Prostate gland (tissue), 2 donors: ENCODE measurements at regions not wholly inside any gene's neighbourhood (a gene's known extent, or its start where the extent isn't known, plus 50 kb on each side); places are given as distances from the start of the nearest gene placed in this dataset.

Experiments used
- DNase-seq: peaks from one replicate; pipeline ENCODE4 v3.0.0-alpha.2; 2019; ENCODE audit warnings: low spot score
- H3K27ac ChIP-seq, 2 donors: fragments of 200-600 bp; sonication (generic); 2 replicates each; pipeline ENCODE4 v1.5.1; 2017 to 2019
- H3K27me3 ChIP-seq: fragments of 200-600 bp; sonication (generic); replicated peaks from 2 replicates; pipeline ENCODE4 v1.5.1; 2019; ENCODE audit not compliant: insufficient read depth
- H3K36me3 ChIP-seq, 2 donors: fragments of 200-600 bp; sonication (generic); 1 replicate in 1 of 2; 2 replicates in 1 of 2; pipeline versions ENCODE4 v1.5.1 to v1.8.1; 2017 to 2019
- H3K4me1 ChIP-seq: fragments of 200-600 bp; sonication (generic); replicated peaks from 2 replicates; pipeline ENCODE4 v1.5.1; 2019
- H3K4me3 ChIP-seq, 2 donors: fragments of 200-600 bp; sonication (generic); 2 replicates each; pipeline ENCODE4 v1.5.1; 2017 to 2019
- H3K9me3 ChIP-seq: fragments of 200-600 bp; sonication (generic); 2 replicates; pipeline ENCODE4 v1.5.1; 2017
- POLR2A ChIP-seq: fragments of 450-650 bp; IDR thresholded peaks from one replicate; pipeline ENCODE4 v1.6.1; 2016; ENCODE audit warnings: antibody characterized with exemption, mild to moderate bottlenecking
- POLR2AphosphoS5 ChIP-seq: sonication (generic); formaldehyde crosslinking; IDR thresholded peaks from one replicate; pipeline ENCODE4 v1.6.1; 2017; ENCODE audit warnings: antibody characterized with exemption
- WGBS: methylation state at CpG from one replicate; pipeline ENCODE4 v1.1.5; 2018; 5-methylcytosine and 5-hydroxymethylcytosine counted together
- intact Hi-C: fragments of 100-400 bp; cut with DNase I; formaldehyde crosslinking; loops from one replicate; pipeline ENCODE4 v1.14.2; 2022
- TF ChIP-seq, protein P1 (sequence below), 4 experiments: fragments of 200-600 bp in 2 of 4; fragments of 450-650 bp in 2 of 4; sonication (generic) in 2 of 4; IDR thresholded peaks; 1 replicate in 3 of 4; 2 replicates in 1 of 4; pipeline ENCODE4 v1.5.1; 2016 to 2019; ENCODE audit warnings: antibody characterized with exemption in 4 of 4, mild to moderate bottlenecking in 2 of 4, moderate library complexity in 2 of 4

DNA sequence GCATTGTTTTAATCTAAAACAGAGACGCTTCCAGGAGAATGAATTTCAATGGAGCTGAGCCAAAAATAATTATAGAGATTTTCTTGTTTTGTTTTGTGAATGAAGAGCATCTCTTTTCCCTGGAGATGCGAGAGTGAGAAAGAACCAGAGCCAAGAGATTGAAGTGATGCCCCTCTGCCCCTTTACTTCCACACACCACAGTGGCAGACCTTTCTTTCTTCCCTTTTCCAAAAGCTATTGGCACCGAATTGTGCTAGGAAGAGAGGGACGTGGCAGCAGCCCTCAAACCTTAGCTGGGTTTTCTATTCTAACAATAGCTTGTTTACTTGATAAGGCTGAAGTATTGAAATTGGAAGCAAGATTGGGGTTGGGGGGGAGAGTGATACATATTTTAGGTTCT is 133.0 kb upstream of the TMEM161B start:
- WGBS, result 53% methylated on average over 4 of the region's 4 CpGs
- H3K27ac ChIP-seq, result no peak overlapping the region

DNA sequence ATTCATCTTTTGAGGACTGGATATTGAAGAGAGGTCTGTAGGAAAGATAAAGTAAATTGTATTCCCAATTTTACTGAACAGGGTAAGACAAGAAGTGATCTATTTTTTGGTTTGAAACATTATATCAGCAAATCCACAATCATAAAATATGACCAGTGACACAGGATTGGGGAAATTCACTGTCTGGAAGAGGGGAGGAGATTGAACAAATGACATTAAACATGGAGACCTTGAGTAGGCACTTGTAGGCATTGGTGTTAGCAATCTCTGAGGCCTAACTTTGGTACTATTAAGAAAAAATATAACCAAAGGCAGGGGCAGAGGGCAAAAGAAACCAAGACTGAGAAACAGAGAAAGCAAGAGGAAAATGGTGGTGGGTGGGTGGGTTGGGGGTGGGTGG is 132.6 kb upstream of the TMEM161B start:
- intact Hi-C loops, result no loop called here
- Histone ChIP-seq H3K27ac (no peak overlapping the region), H3K4me1 (no peaks in the 10 kb centered on the region), H3K4me3 (no peak overlapping the region), H3K27me3 (no peaks in the 10 kb centered on the region), H3K36me3 (no peaks in the 10 kb centered on the region), H3K9me3 (no peaks in the 10 kb centered on the region)
- TF ChIP-seq POLR2A (no peak), POLR2AphosphoS5 (no peak)
- TF ChIP-seq, protein P1, sequence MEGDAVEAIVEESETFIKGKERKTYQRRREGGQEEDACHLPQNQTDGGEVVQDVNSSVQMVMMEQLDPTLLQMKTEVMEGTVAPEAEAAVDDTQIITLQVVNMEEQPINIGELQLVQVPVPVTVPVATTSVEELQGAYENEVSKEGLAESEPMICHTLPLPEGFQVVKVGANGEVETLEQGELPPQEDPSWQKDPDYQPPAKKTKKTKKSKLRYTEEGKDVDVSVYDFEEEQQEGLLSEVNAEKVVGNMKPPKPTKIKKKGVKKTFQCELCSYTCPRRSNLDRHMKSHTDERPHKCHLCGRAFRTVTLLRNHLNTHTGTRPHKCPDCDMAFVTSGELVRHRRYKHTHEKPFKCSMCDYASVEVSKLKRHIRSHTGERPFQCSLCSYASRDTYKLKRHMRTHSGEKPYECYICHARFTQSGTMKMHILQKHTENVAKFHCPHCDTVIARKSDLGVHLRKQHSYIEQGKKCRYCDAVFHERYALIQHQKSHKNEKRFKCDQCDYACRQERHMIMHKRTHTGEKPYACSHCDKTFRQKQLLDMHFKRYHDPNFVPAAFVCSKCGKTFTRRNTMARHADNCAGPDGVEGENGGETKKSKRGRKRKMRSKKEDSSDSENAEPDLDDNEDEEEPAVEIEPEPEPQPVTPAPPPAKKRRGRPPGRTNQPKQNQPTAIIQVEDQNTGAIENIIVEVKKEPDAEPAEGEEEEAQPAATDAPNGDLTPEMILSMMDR (IDR thresholded peaks at IDR 0.05), result no peak
- no peak for DNase-seq

More for the DNA sequence above, 133.0 kb upstream of the TMEM161B start:
- H3K27me3 ChIP-seq, result no peaks in the 10 kb centered on the region
- H3K9me3 ChIP-seq, result no peaks in the 10 kb centered on the region
- intact Hi-C loops, result no loop called here
- no peak for DNase-seq
- no peak overlapping the region for H3K4me3 ChIP-seq
- H3K4me1 ChIP-seq, result no peaks in the 10 kb centered on the region
- no peaks in the 10 kb centered on the region for H3K36me3 ChIP-seq
- no peak for TF ChIP-seq POLR2AphosphoS5
- TF ChIP-seq, protein P1 (IDR thresholded peaks at IDR 0.05), result no peak
- no peak for TF ChIP-seq POLR2A

DNA sequence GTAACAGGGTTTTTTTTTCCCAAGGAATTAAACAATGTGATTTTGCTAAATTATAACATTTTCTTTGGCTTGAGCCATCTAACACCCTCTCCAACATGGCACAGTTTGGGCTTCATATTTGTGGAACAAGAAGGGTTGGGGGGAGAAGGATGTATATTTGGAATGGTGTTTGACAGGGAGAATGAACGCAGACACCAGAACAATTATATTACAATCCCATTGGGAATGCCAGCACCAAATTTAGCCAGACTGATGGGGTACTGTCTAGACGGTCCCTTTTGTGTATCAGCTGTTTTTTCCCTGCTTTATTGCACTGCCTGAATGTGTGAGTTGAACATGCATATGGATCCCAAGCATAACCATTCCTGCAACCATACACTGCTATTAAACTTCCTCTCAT is 130.9 kb upstream of the TMEM161B start:
- Histone ChIP-seq H3K4me3 (no peak overlapping the region), H3K27ac (no peak overlapping the region), H3K36me3 (no peaks in the 10 kb centered on the region), H3K9me3 (no peaks in the 10 kb centered on the region), H3K4me1 (no peaks in the 10 kb centered on the region), H3K27me3 (no peaks in the 10 kb centered on the region)
- no peak for DNase-seq
- TF ChIP-seq POLR2A (no peak), POLR2AphosphoS5 (no peak)
- TF ChIP-seq, protein P1 (IDR thresholded peaks at IDR 0.05), result no peak
- intact Hi-C loops, result no loop called here
- 84% methylated on average over 2 of the region's 2 CpGs for WGBS

DNA sequence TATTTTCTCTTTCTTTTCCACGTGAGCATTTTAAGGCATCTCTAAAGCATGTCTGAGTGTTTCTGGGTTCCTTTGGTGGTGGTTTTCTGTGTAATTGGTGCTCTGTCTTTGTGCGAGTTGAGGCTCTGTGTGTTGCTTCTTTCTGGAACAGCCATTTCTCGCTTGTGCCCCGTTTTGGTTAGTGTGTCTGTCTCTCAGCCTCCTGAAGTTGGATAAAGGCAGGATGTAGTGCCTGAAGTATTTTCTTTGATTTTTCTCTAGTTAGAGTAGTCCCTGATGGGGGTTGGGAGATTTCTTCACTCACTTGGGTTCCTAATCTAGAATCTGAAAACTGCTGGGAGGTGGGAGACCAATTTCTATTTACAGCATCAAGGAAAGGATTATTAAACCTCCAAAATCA is 129.7 kb upstream of the TMEM161B start:
- 67% methylated on average over 4 of the region's 4 CpGs for WGBS
- TF ChIP-seq POLR2A, result no peak
- TF ChIP-seq, protein P1 (IDR thresholded peaks at IDR 0.05), result no peak
- TF ChIP-seq POLR2AphosphoS5, result no peak
- Histone ChIP-seq H3K4me1 (no peaks in the 10 kb centered on the region), H3K4me3 (no peak overlapping the region), H3K27me3 (no peaks in the 10 kb centered on the region), H3K27ac (no peak overlapping the region), H3K9me3 (no peaks in the 10 kb centered on the region), H3K36me3 (no peaks in the 10 kb centered on the region)
- intact Hi-C loops, result no loop called here
- DNase-seq, result no peak

DNA sequence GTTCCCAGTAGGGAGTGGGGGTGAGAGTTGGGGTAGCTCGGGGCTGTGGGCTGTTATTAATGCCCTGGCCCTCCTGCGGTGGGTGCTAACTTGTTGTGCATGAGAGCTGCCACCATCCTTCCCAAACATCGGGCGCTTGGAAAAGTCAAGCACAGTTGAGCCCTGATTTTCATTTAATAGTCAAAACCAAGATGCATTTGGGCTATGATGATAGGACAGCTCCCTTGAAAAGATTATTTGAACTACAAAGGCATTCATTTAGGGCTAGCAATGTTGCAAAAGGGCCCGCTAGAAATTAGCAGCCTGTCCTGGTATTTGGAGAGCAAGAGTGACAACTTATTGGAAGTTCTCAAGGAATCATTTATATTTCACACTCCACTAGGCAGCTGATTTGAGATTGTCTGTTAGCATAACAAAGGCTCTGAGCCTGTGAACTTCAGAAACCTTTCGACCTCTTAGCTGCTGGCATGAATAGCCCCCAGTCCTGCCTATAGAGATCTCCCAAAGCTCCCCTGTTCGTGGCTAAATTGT is 128.2 kb upstream of the TMEM161B start:
- H3K27me3 ChIP-seq, result no peaks in the 10 kb centered on the region
- H3K9me3 ChIP-seq, result no peaks in the 10 kb centered on the region
- H3K4me3 ChIP-seq, result no peak overlapping the region
- 65% methylated on average over 7 of the region's 7 CpGs for WGBS
- no peak for DNase-seq
- H3K36me3 ChIP-seq, result no peaks in the 10 kb centered on the region
- TF ChIP-seq, protein P1 (IDR thresholded peaks at IDR 0.05), result no peak
- TF ChIP-seq POLR2AphosphoS5 (no peak), POLR2A (no peak)
- H3K4me1 ChIP-seq, result no peaks in the 10 kb centered on the region
- intact Hi-C loops, result no loop called here
- H3K27ac ChIP-seq, result no peak overlapping the region
